ENCODE measurements at regions not wholly inside any gene's neighbourhood (a gene's known extent, or its start where the extent isn't known, plus 50 kb on each side); places are given as distances from the start of the nearest gene placed in this dataset.

- TF ChIP-seq CTCF (IDR thresholded peaks at IDR 0.05; ENCODE audit: low read depth, low read length): no peak
- no peak for TF ChIP-seq POLR2A (IDR thresholded peaks at IDR 0.05; ENCODE audit: extremely low read depth, insufficient read length)
- TF ChIP-seq MYC (IDR thresholded peaks at IDR 0.05; ENCODE audit: low read depth, low read length): no peak
- no peak for TF ChIP-seq MAX (IDR thresholded peaks at IDR 0.05; ENCODE audit: low read depth, low read length)
These were observed 128.6 kb upstream of the CPM start for GRCh38 chr12:69061574-69061973.
